ENCODE measurements at regions not wholly inside any gene's neighbourhood (a gene's known extent, or its start where the extent isn't known, plus 50 kb on each side); places are given as distances from the start of the nearest gene placed in this dataset.
A peak's percentile ranks its signal among the peaks of the same experiment; 100 is the strongest.

GRCh38 chr1:4586611-4587160, 67.7 kb upstream of the AJAP1 start:
- no peak for DNase-seq (ENCODE audit: low spot score)

GRCh38 chr1:4587721-4588120, 66.7 kb upstream of the AJAP1 start:
- no peak for DNase-seq (ENCODE audit: low spot score)

GRCh38 chr1:4590756-4591155, 63.7 kb upstream of the AJAP1 start:
- DNase-seq (ENCODE audit: low spot score): peak; percentile 18

GRCh38 chr1:4591926-4592325, 62.5 kb upstream of the AJAP1 start:
- DNase-seq (ENCODE audit: low spot score): peak; percentile 39

GRCh38 chr1:4593106-4593505, 61.3 kb upstream of the AJAP1 start:
- DNase-seq (ENCODE audit: low spot score): peak; percentile 29

- peak; percentile 44 for DNase-seq (ENCODE audit: low spot score)
These were observed 60.0 kb upstream of the AJAP1 start for GRCh38 chr1:4594286-4594991.

GRCh38 chr1:4595341-4596225, 58.8 kb upstream of the AJAP1 start:
- DNase-seq (ENCODE audit: low spot score): peak; percentile 37

- peak; percentile 26 for DNase-seq (ENCODE audit: low spot score)
These were observed 57.9 kb upstream of the AJAP1 start for GRCh38 chr1:4596486-4596885.

- peak; percentile 14 for DNase-seq (ENCODE audit: low spot score)
These were observed 57.4 kb upstream of the AJAP1 start for GRCh38 chr1:4597020-4597419.

GRCh38 chr1:4598561-4598960, 55.8 kb upstream of the AJAP1 start:
- DNase-seq (ENCODE audit: low spot score): peak; percentile 20

- peak; percentile 38 for DNase-seq (ENCODE audit: low spot score)
These were observed 54.9 kb upstream of the AJAP1 start for GRCh38 chr1:4599521-4599920.

- peak; percentile 47 for DNase-seq (ENCODE audit: low spot score)
These were observed 54.4 kb upstream of the AJAP1 start for GRCh38 chr1:4599951-4600481.

GRCh38 chr1:4600615-4601460, 53.6 kb upstream of the AJAP1 start:
- peak; percentile 25 for DNase-seq (ENCODE audit: low spot score)

GRCh38 chr1:4601941-4602340, 52.5 kb upstream of the AJAP1 start:
- DNase-seq (ENCODE audit: low spot score): no peak

- DNase-seq (ENCODE audit: low spot score): no peak
These were observed 51.7 kb upstream of the AJAP1 start for GRCh38 chr1:4602462-4603294.

GRCh38 chr1:4603295-4604110, 50.9 kb upstream of the AJAP1 start:
- DNase-seq (ENCODE audit: low spot score): no peak
